Gastrocnemius medialis (tissue), 4 donors: ENCODE measurements at regions not wholly inside any gene's neighbourhood (a gene's known extent, or its start where the extent isn't known, plus 50 kb on each side); places are given as distances from the start of the nearest gene placed in this dataset.

ENCODE experiments used
- ATAC-seq, 2 donors: fragments of 150-250 bp; one replicate each; pipeline ENCODE4 v1.9.1; 2016
- DNase-seq, 2 donors: peaks; one replicate each; pipeline ENCODE4 v3.0.0-alpha.2; 2019
- H3K27ac ChIP-seq, 4 donors: fragments of 200-600 bp; sonication (generic); 1 replicate in 1 of 4; 2 replicates in 3 of 4; pipeline ENCODE4 v1.5.1; 2016 to 2018; ENCODE audit warnings: mild to moderate bottlenecking in 2 of 4, moderate library complexity in 1 of 4
- H3K27me3 ChIP-seq, 3 donors: fragments of 200-600 bp; sonication (generic) in 2 of 3; 1 replicate in 1 of 3; 2 replicates in 2 of 3; pipeline versions ENCODE4 v1.5.1 to v1.6.0; 2016 to 2019; ENCODE audit warnings: mild to moderate bottlenecking in 1 of 3, moderate library complexity in 1 of 3
- H3K36me3 ChIP-seq, 2 donors: fragments of 200-600 bp; sonication (generic) in 1 of 2; one replicate each; pipeline ENCODE4 v1.5.1; 2017 to 2018
- H3K4me1 ChIP-seq, 2 donors: fragments of 200-600 bp; sonication (generic) in 1 of 2; one replicate each; pipeline ENCODE4 v1.5.1; 2016 to 2017; ENCODE audit warnings: mild to moderate bottlenecking in 2 of 2
- H3K4me3 ChIP-seq, 4 donors: fragments of 200-600 bp; sonication (generic) in 3 of 4; 1 replicate in 1 of 4; 2 replicates in 3 of 4; pipeline ENCODE4 v1.5.1; 2016 to 2019; ENCODE audit warnings: mild to moderate bottlenecking in 2 of 4
- H3K9me3 ChIP-seq, 3 donors: fragments of 200-600 bp; sonication (generic) in 2 of 3; 1 replicate in 1 of 3; 2 replicates in 2 of 3; pipeline ENCODE4 v1.5.1; 2016 to 2019
- CTCF ChIP-seq, 5 experiments: fragments of 450-650 bp in 3 of 5; fragments of 200-600 bp in 2 of 5; sonication (generic) in 2 of 5; IDR thresholded peaks in 4 of 5; conservative IDR thresholded peaks in 1 of 5; 1 replicate in 4 of 5; 2 replicates in 1 of 5; pipeline ENCODE4 v1.5.1; 2016 to 2019; ENCODE audit warnings: antibody characterized with exemption in 5 of 5, mild to moderate bottlenecking in 3 of 5, moderate library complexity in 3 of 5
- POLR2A ChIP-seq, 2 donors: fragments of 450-650 bp; IDR thresholded peaks; one replicate each; pipeline ENCODE4 v1.6.1; 2017; ENCODE audit warnings: antibody characterized with exemption in 2 of 2, mild to moderate bottlenecking in 2 of 2, moderate library complexity in 2 of 2
- in situ Hi-C, 4 donors: fragments of 200-750 bp; cut with MboI; loops; one replicate each; pipeline versions ENCODE4 v1.15.0 to v1.8.0; 2017; ENCODE audit warnings: low sequenced_read_pairs in 4 of 4
- intact Hi-C: fragments of 100-400 bp; cut with DNase I; formaldehyde crosslinking; loops from one replicate; pipeline ENCODE4 v1.15.1; 2023; ENCODE audit warnings: low total_unique reads

- DNase-seq (no peak), ATAC-seq (no peak)
- Histone ChIP-seq H3K27me3 (no peaks in the 10 kb centered on the region), H3K4me1 (no peaks in the 10 kb centered on the region), H3K27ac (no peak overlapping the region), H3K36me3 (no peaks in the 10 kb centered on the region), H3K4me3 (no peak overlapping the region), H3K9me3 (no peaks in the 10 kb centered on the region)
- in situ Hi-C loops (no loop called here), intact Hi-C loops (no loop called here)
- TF ChIP-seq POLR2A (IDR thresholded peaks at IDR 0.05) (no peak), CTCF (IDR thresholded peaks at IDR 0.05 in 4 of 5, conservative IDR thresholded peaks at IDR 0.05 in 1 of 5) (no peak)
These were observed 231.4 kb upstream of the CDH9 start for GRCh38 chr5:27269766-27270165.

- DNase-seq (no peak), ATAC-seq (no peak)
- in situ Hi-C loops (no loop called here), intact Hi-C loops (no loop called here)
- H3K27ac ChIP-seq: no peak overlapping the region
- H3K27me3 ChIP-seq: no peaks in the 10 kb centered on the region
- no peaks in the 10 kb centered on the region for H3K36me3 ChIP-seq
- no peak overlapping the region for H3K4me3 ChIP-seq
- H3K4me1 ChIP-seq: no peaks in the 10 kb centered on the region
- TF ChIP-seq CTCF (IDR thresholded peaks at IDR 0.05 in 4 of 5, conservative IDR thresholded peaks at IDR 0.05 in 1 of 5) (no peak), POLR2A (IDR thresholded peaks at IDR 0.05) (no peak)
- no peaks in the 10 kb centered on the region for H3K9me3 ChIP-seq
These were observed 228.9 kb upstream of the CDH9 start for GRCh38 chr5:27267209-27267824.

- no peaks in the 10 kb centered on the region for H3K36me3 ChIP-seq
- no peak overlapping the region for H3K4me3 ChIP-seq
- H3K27me3 ChIP-seq: no peaks in the 10 kb centered on the region
- no peak for ATAC-seq
- H3K27ac ChIP-seq: no peak overlapping the region
- intact Hi-C loops (no loop called here), in situ Hi-C loops (no loop called here)
- no peak for DNase-seq
- H3K9me3 ChIP-seq: no peaks in the 10 kb centered on the region
- no peaks in the 10 kb centered on the region for H3K4me1 ChIP-seq
- TF ChIP-seq CTCF (IDR thresholded peaks at IDR 0.05 in 4 of 5, conservative IDR thresholded peaks at IDR 0.05 in 1 of 5): no peak
These were observed 227.8 kb upstream of the CDH9 start for GRCh38 chr5:27266184-27266583.

- Histone ChIP-seq H3K9me3 (no peaks in the 10 kb centered on the region), H3K27ac (no peak overlapping the region), H3K4me1 (no peaks in the 10 kb centered on the region), H3K4me3 (no peak overlapping the region), H3K36me3 (no peaks in the 10 kb centered on the region), H3K27me3 (no peaks in the 10 kb centered on the region)
- intact Hi-C loops (no loop called here), in situ Hi-C loops (no loop called here)
- ATAC-seq (no peak), DNase-seq (no peak)
- no peak for TF ChIP-seq CTCF (IDR thresholded peaks at IDR 0.05 in 4 of 5, conservative IDR thresholded peaks at IDR 0.05 in 1 of 5)
- TF ChIP-seq POLR2A (IDR thresholded peaks at IDR 0.05): no peak
These were observed 219.3 kb upstream of the CDH9 start for GRCh38 chr5:27257696-27258095.

- no peak for TF ChIP-seq CTCF (IDR thresholded peaks at IDR 0.05 in 4 of 5, conservative IDR thresholded peaks at IDR 0.05 in 1 of 5)
- TF ChIP-seq POLR2A (IDR thresholded peaks at IDR 0.05): no peak
- in situ Hi-C loops (no loop called here), intact Hi-C loops (no loop called here)
- Histone ChIP-seq H3K36me3 (no peaks in the 10 kb centered on the region), H3K9me3 (no peaks in the 10 kb centered on the region), H3K4me1 (no peaks in the 10 kb centered on the region), H3K27ac (no peak overlapping the region), H3K27me3 (no peaks in the 10 kb centered on the region), H3K4me3 (no peak overlapping the region)
- ATAC-seq (no peak), DNase-seq (no peak)
These were observed 214.5 kb upstream of the CDH9 start for GRCh38 chr5:27252911-27253310.
